HCT116 (cell line): ENCODE measurements at regions not wholly inside any gene's neighbourhood (a gene's known extent, or its start where the extent isn't known, plus 50 kb on each side); places are given as distances from the start of the nearest gene placed in this dataset.

Source experiments
- ATAC-seq: fragments of 200-7000 bp; cut with Tn5 transposase; 2 replicates; pipeline ENCODE4 v1.9.1; 2020; ENCODE audit warnings: mild to moderate bottlenecking, moderate library complexity
- BruUV-seq: library from RNA; stranded (reverse); fragments of 400-500 nt; replicated peaks from 2 replicates; lab custom pipeline; 2021; lab: Mats Ljungman, UMichigan
- CTCF ChIA-PET: fragments of 300-600 bp; sonication (Branson Sonifier 250); formaldehyde crosslinking; loops from one replicate; lab custom pipeline; 2021; ENCODE audit warnings: antibody characterized with exemption; lab: Charles Lee
- POLR2A ChIA-PET: fragments of 300-600, 350-600 bp; sonication (Branson Sonifier 250); formaldehyde crosslinking; loops from one replicate; lab custom pipeline; 2021; ENCODE audit warnings: antibody characterized with exemption; lab: Charles Lee
- RAD21 ChIA-PET, 2 experiments: fragments of 300-600 bp; sonication (Branson Sonifier 250); formaldehyde crosslinking; loops; one replicate each; lab custom pipeline; 2023; ENCODE audit warnings: low total read pairs in 2 of 2; ENCODE audit not compliant: uncharacterized antibody in 2 of 2, unreplicated experiment in 2 of 2, low non-redundant PET in 1 of 2; lab: Charles Lee
- DNase-seq: peaks from one replicate; pipeline ENCODE4 v3.0.0-alpha.2; 2010; ENCODE audit warnings: low read depth, low spot score
- H2AFZ ChIP-seq: fragments of 200-600 bp; shearing (Covaris generic), sonication (generic); 2 replicates; pipeline ENCODE4 v1.6.1; 2017; ENCODE audit warnings: low read depth, mixed run types, mixed read lengths, antibody characterized with exemption, low read length; ENCODE audit not compliant: poor library complexity, severe bottlenecking
- H3K27ac ChIP-seq: 2 replicates; pipeline ENCODE4 v1.5.1; 2012; ENCODE audit warnings: low read depth, low read length
- H3K27me3 ChIP-seq: fragments of 200-600 bp; sonication (generic); 2 replicates; pipeline ENCODE4 v1.6.1; 2016; ENCODE audit warnings: mixed run types, low read length, mixed read lengths; ENCODE audit not compliant: insufficient read depth
- H3K36me3 ChIP-seq, 2 experiments: fragments of 200-500 bp in 1 of 2; fragments of 200-600 bp in 1 of 2; sonication (Bioruptor generic) in 1 of 2; sonication (generic) in 1 of 2; 2 replicates each; pipeline versions ENCODE4 v1.5.1 to v1.6.1; 2014 to 2016; ENCODE audit warnings: low read length in 2 of 2, inconsistent platforms in 1 of 2, mixed read lengths in 1 of 2, mixed run types in 1 of 2; ENCODE audit not compliant: insufficient read depth in 2 of 2, control insufficient read depth in 1 of 2
- H3K4me1 ChIP-seq, 2 experiments: fragments of 200-600 bp in 1 of 2; sonication (generic) in 1 of 2; 2 replicates each; pipeline versions ENCODE4 v1.5.1 to v1.6.1; 2012 to 2017; ENCODE audit warnings: low read length in 2 of 2, inconsistent platforms in 1 of 2, mild to moderate bottlenecking in 1 of 2, mixed read lengths in 1 of 2, mixed run types in 1 of 2, moderate library complexity in 1 of 2; ENCODE audit not compliant: insufficient read depth in 2 of 2, control insufficient read depth in 1 of 2
- H3K4me2 ChIP-seq: fragments of 200-600 bp; sonication (generic); 2 replicates; pipeline ENCODE4 v1.6.1; 2017; ENCODE audit warnings: mixed run types, low read length, mixed read lengths
- H3K4me3 ChIP-seq, 2 experiments: fragments of 200-600 bp in 1 of 2; sonication (generic) in 1 of 2; replicated peaks in 1 of 2; 2 replicates each; pipeline ENCODE4 v1.5.1; 2011 to 2016; ENCODE audit warnings: low read length in 2 of 2, control low read depth in 1 of 2, low read depth in 1 of 2, mild to moderate bottlenecking in 1 of 2, mixed read lengths in 1 of 2, mixed run types in 1 of 2
- H3K79me2 ChIP-seq: fragments of 200-600 bp; sonication (generic); 2 replicates; pipeline ENCODE4 v1.6.1; 2017; ENCODE audit warnings: mild to moderate bottlenecking, mixed run types, low read length, moderate library complexity, mixed read lengths; ENCODE audit not compliant: insufficient read depth
- H3K9ac ChIP-seq: fragments of 200-600 bp; sonication (generic); 2 replicates; pipeline ENCODE4 v1.6.1; 2016; ENCODE audit warnings: low read length, mixed read lengths
- H3K9me2 ChIP-seq: fragments of 200-600 bp; sonication (generic), shearing (Covaris generic); 2 replicates; pipeline ENCODE4 v1.6.1; 2017; ENCODE audit warnings: mixed run types, mild to moderate bottlenecking, moderate library complexity; ENCODE audit not compliant: insufficient read depth
- H3K9me3 ChIP-seq, 2 experiments: fragments of 200-500 bp in 1 of 2; fragments of 200-600 bp in 1 of 2; sonication (Bioruptor generic) in 1 of 2; sonication (generic) in 1 of 2; 2 replicates each; pipeline ENCODE4 v1.6.1; 2014 to 2017; ENCODE audit warnings: low read length in 2 of 2, mixed read lengths in 2 of 2, inconsistent platforms in 1 of 2, low read depth in 1 of 2, mild to moderate bottlenecking in 1 of 2, mixed run types in 1 of 2, moderate library complexity in 1 of 2; ENCODE audit not compliant: control insufficient read depth in 1 of 2, insufficient read depth in 1 of 2
- H4K20me1 ChIP-seq: fragments of 200-600 bp; sonication (generic), shearing (Covaris generic); 2 replicates; pipeline ENCODE4 v1.6.1; 2017; ENCODE audit warnings: mixed run types, mild to moderate bottlenecking, moderate library complexity; ENCODE audit not compliant: insufficient read depth
- ATF3 ChIP-seq: IDR thresholded peaks from 2 replicates; pipeline ENCODE4 v1.6.1; 2012
- CBX3 ChIP-seq: IDR thresholded peaks from 2 replicates; pipeline ENCODE4 v1.6.1; 2012; ENCODE audit warnings: low read depth
- CEBPB ChIP-seq: IDR thresholded peaks from 2 replicates; pipeline ENCODE4 v1.6.1; 2012; ENCODE audit warnings: low read depth
- EZH2 ChIP-seq: fragments of 200-600 bp; sonication (generic); IDR thresholded peaks from 2 replicates; pipeline ENCODE4 v1.6.1; 2017; ENCODE audit warnings: antibody characterized with exemption, mixed run types
- EZH2phosphoT487 ChIP-seq: fragments of 200-600 bp; IDR thresholded peaks from 2 replicates; pipeline ENCODE4 v1.6.1; 2018; ENCODE audit warnings: antibody characterized with exemption, borderline replicate concordance
- POLR2A ChIP-seq: IDR thresholded peaks from 2 replicates; pipeline ENCODE4 v1.7.0; 2011; ENCODE audit warnings: borderline replicate concordance; ENCODE audit not compliant: insufficient read depth, insufficient read length; ENCODE audit errors: extremely low read depth
- POLR2AphosphoS5 ChIP-seq: IDR thresholded peaks from 2 replicates; pipeline ENCODE4 v1.6.1; 2011; ENCODE audit warnings: mild to moderate bottlenecking, low read depth, low read length, moderate library complexity
- RAD21 ChIP-seq: IDR thresholded peaks from 2 replicates; pipeline ENCODE4 v1.6.1; 2012; ENCODE audit warnings: low read depth, mild to moderate bottlenecking
- SP1 ChIP-seq: IDR thresholded peaks from 2 replicates; pipeline ENCODE4 v1.6.1; 2012; ENCODE audit warnings: low read depth
- SRF ChIP-seq: IDR thresholded peaks from 2 replicates; pipeline ENCODE4 v1.6.1; 2012; ENCODE audit warnings: low read depth
- TCF7L2 ChIP-seq: IDR thresholded peaks from 2 replicates; pipeline ENCODE4 v1.7.0; 2011; ENCODE audit warnings: borderline replicate concordance, inconsistent platforms; ENCODE audit not compliant: insufficient read depth, insufficient read length; ENCODE audit errors: extremely low read depth
- ZFX ChIP-seq: fragments of 450-650 bp; IDR thresholded peaks from 2 replicates; pipeline ENCODE4 v1.6.1; 2017
- intact Hi-C: fragments of 100-400 bp; cut with micrococcal nuclease; formaldehyde crosslinking; loops from 2 replicates; pipeline ENCODE4 v1.10.0; 2022
- TF ChIP-seq, protein P1 (sequence below): IDR thresholded peaks from 2 replicates; pipeline ENCODE4 v1.6.1; 2011; ENCODE audit warnings: mild to moderate bottlenecking, low read length, moderate library complexity; ENCODE audit not compliant: insufficient replicate concordance; ENCODE audit errors: extremely low read depth
- TF ChIP-seq, protein P2 (sequence below): IDR thresholded peaks from 2 replicates; pipeline ENCODE4 v1.6.1; 2012; ENCODE audit warnings: low read depth

DNA sequence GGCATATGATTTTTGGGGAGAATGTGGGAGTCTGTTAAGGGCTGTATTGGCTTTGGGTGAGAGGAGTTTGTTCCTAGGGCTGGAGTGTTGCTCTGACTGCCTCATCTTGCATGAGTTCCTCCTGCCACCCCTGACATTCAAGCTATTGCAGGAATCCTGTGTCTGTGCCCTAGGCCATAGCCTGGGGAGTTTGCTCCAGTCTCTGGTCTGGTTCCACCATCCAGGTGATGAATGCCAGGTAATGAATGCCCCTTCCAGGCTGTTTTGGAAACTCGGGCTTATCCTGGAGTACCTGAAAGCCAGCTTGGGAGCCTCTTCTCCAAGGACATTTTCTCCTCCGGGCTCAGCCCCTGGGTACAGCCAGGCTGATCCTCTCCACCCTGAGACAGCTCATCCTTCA, 117.0 kb upstream of the IRX3 start:
- Histone ChIP-seq H3K4me2 (no peak overlapping the region), H3K27ac (no peak overlapping the region), H4K20me1 (no peaks in the 10 kb centered on the region), H3K4me3 (no peak overlapping the region), H3K27me3 (no peaks in the 10 kb centered on the region), H2AFZ (no peak overlapping the region), H3K9me3 (no peaks in the 10 kb centered on the region), H3K36me3 (no peaks in the 10 kb centered on the region), H3K4me1 (no peaks in the 10 kb centered on the region), H3K9ac (no peak overlapping the region), H3K9me2 (no peaks in the 10 kb centered on the region), H3K79me2 (no peaks in the 10 kb centered on the region)
- no peak for ATAC-seq
- POLR2A ChIA-PET: no interaction called here
- RAD21 ChIA-PET: no interaction called here
- DNase-seq: no peak
- TF ChIP-seq ZFX: no peak
- no peak for TF ChIP-seq SRF
- no peak for TF ChIP-seq POLR2AphosphoS5
- no peak for TF ChIP-seq CBX3
- TF ChIP-seq, protein P1, sequence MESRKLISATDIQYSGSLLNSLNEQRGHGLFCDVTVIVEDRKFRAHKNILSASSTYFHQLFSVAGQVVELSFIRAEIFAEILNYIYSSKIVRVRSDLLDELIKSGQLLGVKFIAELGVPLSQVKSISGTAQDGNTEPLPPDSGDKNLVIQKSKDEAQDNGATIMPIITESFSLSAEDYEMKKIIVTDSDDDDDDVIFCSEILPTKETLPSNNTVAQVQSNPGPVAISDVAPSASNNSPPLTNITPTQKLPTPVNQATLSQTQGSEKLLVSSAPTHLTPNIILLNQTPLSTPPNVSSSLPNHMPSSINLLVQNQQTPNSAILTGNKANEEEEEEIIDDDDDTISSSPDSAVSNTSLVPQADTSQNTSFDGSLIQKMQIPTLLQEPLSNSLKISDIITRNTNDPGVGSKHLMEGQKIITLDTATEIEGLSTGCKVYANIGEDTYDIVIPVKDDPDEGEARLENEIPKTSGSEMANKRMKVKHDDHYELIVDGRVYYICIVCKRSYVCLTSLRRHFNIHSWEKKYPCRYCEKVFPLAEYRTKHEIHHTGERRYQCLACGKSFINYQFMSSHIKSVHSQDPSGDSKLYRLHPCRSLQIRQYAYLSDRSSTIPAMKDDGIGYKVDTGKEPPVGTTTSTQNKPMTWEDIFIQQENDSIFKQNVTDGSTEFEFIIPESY: no peak
- TF ChIP-seq SP1: no peak
- BruUV-seq: no TSS peak
- CTCF ChIA-PET: no interaction called here
- intact Hi-C loops: no loop called here

- POLR2A ChIA-PET: no interaction called here
- H3K4me1 ChIP-seq: no peaks in the 10 kb centered on the region
- intact Hi-C loops: no loop called here
- no peak for DNase-seq
- H3K4me2 ChIP-seq: no peak overlapping the region
- no peaks in the 10 kb centered on the region for H3K36me3 ChIP-seq
- CTCF ChIA-PET: no interaction called here
- no TSS peak for BruUV-seq
- no peaks in the 10 kb centered on the region for H3K79me2 ChIP-seq
- no peak for ATAC-seq
- no peak overlapping the region for H3K27ac ChIP-seq
- RAD21 ChIA-PET: no interaction called here
- no peak overlapping the region for H3K4me3 ChIP-seq
- H2AFZ ChIP-seq: no peak overlapping the region
- no peaks in the 10 kb centered on the region for H3K9me3 ChIP-seq
- H3K27me3 ChIP-seq: no peaks in the 10 kb centered on the region
- H3K9ac ChIP-seq: no peak overlapping the region
- no peaks in the 10 kb centered on the region for H4K20me1 ChIP-seq
- H3K9me2 ChIP-seq: no peaks in the 10 kb centered on the region
- TF ChIP-seq, protein P1: no peak
- TF ChIP-seq, protein P2, sequence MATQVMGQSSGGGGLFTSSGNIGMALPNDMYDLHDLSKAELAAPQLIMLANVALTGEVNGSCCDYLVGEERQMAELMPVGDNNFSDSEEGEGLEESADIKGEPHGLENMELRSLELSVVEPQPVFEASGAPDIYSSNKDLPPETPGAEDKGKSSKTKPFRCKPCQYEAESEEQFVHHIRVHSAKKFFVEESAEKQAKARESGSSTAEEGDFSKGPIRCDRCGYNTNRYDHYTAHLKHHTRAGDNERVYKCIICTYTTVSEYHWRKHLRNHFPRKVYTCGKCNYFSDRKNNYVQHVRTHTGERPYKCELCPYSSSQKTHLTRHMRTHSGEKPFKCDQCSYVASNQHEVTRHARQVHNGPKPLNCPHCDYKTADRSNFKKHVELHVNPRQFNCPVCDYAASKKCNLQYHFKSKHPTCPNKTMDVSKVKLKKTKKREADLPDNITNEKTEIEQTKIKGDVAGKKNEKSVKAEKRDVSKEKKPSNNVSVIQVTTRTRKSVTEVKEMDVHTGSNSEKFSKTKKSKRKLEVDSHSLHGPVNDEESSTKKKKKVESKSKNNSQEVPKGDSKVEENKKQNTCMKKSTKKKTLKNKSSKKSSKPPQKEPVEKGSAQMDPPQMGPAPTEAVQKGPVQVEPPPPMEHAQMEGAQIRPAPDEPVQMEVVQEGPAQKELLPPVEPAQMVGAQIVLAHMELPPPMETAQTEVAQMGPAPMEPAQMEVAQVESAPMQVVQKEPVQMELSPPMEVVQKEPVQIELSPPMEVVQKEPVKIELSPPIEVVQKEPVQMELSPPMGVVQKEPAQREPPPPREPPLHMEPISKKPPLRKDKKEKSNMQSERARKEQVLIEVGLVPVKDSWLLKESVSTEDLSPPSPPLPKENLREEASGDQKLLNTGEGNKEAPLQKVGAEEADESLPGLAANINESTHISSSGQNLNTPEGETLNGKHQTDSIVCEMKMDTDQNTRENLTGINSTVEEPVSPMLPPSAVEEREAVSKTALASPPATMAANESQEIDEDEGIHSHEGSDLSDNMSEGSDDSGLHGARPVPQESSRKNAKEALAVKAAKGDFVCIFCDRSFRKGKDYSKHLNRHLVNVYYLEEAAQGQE: no peak
- TF ChIP-seq EZH2 (no peak), POLR2A (no peak), TCF7L2 (no peak), SP1 (no peak), RAD21 (no peak), ATF3 (no peak), EZH2phosphoT487 (no peak), CEBPB (no peak)
These were observed 116.3 kb upstream of the IRX3 start for GRCh38 chr16:54402873-54403272.
